SU-DHL-6 (cell line): ENCODE measurements at regions not wholly inside any gene's neighbourhood (a gene's known extent, or its start where the extent isn't known, plus 50 kb on each side); places are given as distances from the start of the nearest gene placed in this dataset.

Experiments
- H2AFZ ChIP-seq: fragments of 200-600 bp; sonication (generic); 2 replicates; pipeline ENCODE4 v1.6.1; 2014; ENCODE audit warnings: low read depth, mild to moderate bottlenecking, moderate library complexity, mixed read lengths, antibody characterized with exemption, low read length; ENCODE audit not compliant: severe bottlenecking
- H3F3A ChIP-seq: fragments of 200-600 bp; shearing (Covaris generic); 2 replicates; pipeline ENCODE4 v1.6.0; 2016; ENCODE audit warnings: antibody characterized with exemption, mild to moderate bottlenecking; ENCODE audit not compliant: insufficient read depth
- H3K27ac ChIP-seq: fragments of 200-600 bp; sonication (generic); 2 replicates; pipeline ENCODE4 v1.5.1; 2016; ENCODE audit warnings: low read depth, mild to moderate bottlenecking, low read length, moderate library complexity, mixed read lengths
- H3K27me3 ChIP-seq: fragments of 200-600 bp; sonication (generic), shearing (Covaris generic); 2 replicates; pipeline ENCODE4 v1.6.0; 2014; ENCODE audit warnings: mild to moderate bottlenecking, low read length
- H3K36me3 ChIP-seq: fragments of 200-600 bp; sonication (generic); 2 replicates; pipeline ENCODE4 v1.6.1; 2014; ENCODE audit warnings: mild to moderate bottlenecking, low read length, mixed read lengths
- H3K4me2 ChIP-seq: fragments of 300-600, 200-600 bp; shearing (Covaris generic), sonication (generic); 2 replicates; pipeline ENCODE4 v1.6.0; 2014; ENCODE audit warnings: low read length, low read depth, mild to moderate bottlenecking; ENCODE audit not compliant: poor library complexity, severe bottlenecking
- H3K4me3 ChIP-seq: fragments of 200-600 bp; sonication (generic); 2 replicates; pipeline ENCODE4 v1.5.1; 2014; ENCODE audit warnings: antibody characterized with exemption, low read length, mild to moderate bottlenecking, mixed read lengths; ENCODE audit not compliant: insufficient read depth, poor library complexity, severe bottlenecking
- H3K79me2 ChIP-seq: fragments of 200-600 bp; sonication (generic); 2 replicates; pipeline ENCODE4 v1.6.1; 2014; ENCODE audit warnings: mild to moderate bottlenecking, low read length, moderate library complexity; ENCODE audit not compliant: insufficient read depth
- H3K9ac ChIP-seq: fragments of 200-600 bp; sonication (generic); 2 replicates; pipeline ENCODE4 v1.7.0; 2014; ENCODE audit warnings: mild to moderate bottlenecking, low read length
- H3K9me2 ChIP-seq: fragments of 200-600 bp; sonication (generic); replicated peaks from 2 replicates; pipeline ENCODE4 v1.6.1; 2014; ENCODE audit warnings: low read length; ENCODE audit not compliant: insufficient read depth
- H3K9me3 ChIP-seq: fragments of 200-600 bp; sonication (generic); 2 replicates; pipeline ENCODE4 v1.6.1; 2014; ENCODE audit warnings: low read length, mixed read lengths; ENCODE audit not compliant: insufficient read depth
- H4K20me1 ChIP-seq: fragments of 200-600 bp; sonication (generic); 2 replicates; pipeline ENCODE4 v1.6.1; 2014; ENCODE audit warnings: low read depth, mild to moderate bottlenecking, antibody characterized with exemption, low read length, moderate library complexity, mixed read lengths
- CTCF ChIP-seq: fragments of 200-600 bp; sonication (generic); IDR thresholded peaks from one replicate; pipeline ENCODE4 v1.5.1; 2017; ENCODE audit warnings: antibody characterized with exemption, mild to moderate bottlenecking, low read length, moderate library complexity; ENCODE audit not compliant: insufficient read depth, poor library complexity, severe bottlenecking
- EZH2phosphoT487 ChIP-seq: fragments of 200-600 bp; sonication (generic), shearing (Covaris generic); conservative IDR thresholded peaks from 2 replicates; pipeline ENCODE4 v1.6.1; 2018; ENCODE audit warnings: mild to moderate bottlenecking, antibody characterized with exemption, low read length, moderate library complexity, mixed read lengths

- Histone ChIP-seq H3K9me3 (no peaks in the 10 kb centered on the region), H2AFZ (no peak overlapping the region), H3K4me2 (no peak overlapping the region), H3F3A (no peaks in the 10 kb centered on the region), H3K27me3 (no peaks in the 10 kb centered on the region), H3K27ac (no peak overlapping the region), H3K9me2 (no peaks in the 10 kb centered on the region), H3K4me3 (no peak overlapping the region), H3K9ac (no peak overlapping the region), H3K79me2 (no peaks in the 10 kb centered on the region), H4K20me1 (no peaks in the 10 kb centered on the region), H3K36me3 (no peaks in the 10 kb centered on the region)
- no peak for TF ChIP-seq CTCF
- TF ChIP-seq EZH2phosphoT487: no peak
These were observed 240.8 kb upstream of the TMEM161B start for GRCh38 chr5:88509403-88509802.

GRCh38 chr5:88507261-88507660, 238.6 kb upstream of the TMEM161B start:
- Histone ChIP-seq H3K4me2 (no peak overlapping the region), H2AFZ (no peak overlapping the region), H4K20me1 (no peaks in the 10 kb centered on the region), H3F3A (no peaks in the 10 kb centered on the region), H3K27me3 (no peaks in the 10 kb centered on the region), H3K9me3 (no peaks in the 10 kb centered on the region), H3K36me3 (no peaks in the 10 kb centered on the region), H3K9ac (no peak overlapping the region), H3K4me3 (no peak overlapping the region), H3K79me2 (no peaks in the 10 kb centered on the region), H3K27ac (no peak overlapping the region), H3K9me2 (no peaks in the 10 kb centered on the region)
- TF ChIP-seq CTCF (no peak), EZH2phosphoT487 (no peak)

- H3F3A ChIP-seq: no peaks in the 10 kb centered on the region
- TF ChIP-seq EZH2phosphoT487 (no peak), CTCF (no peak)
- H2AFZ ChIP-seq: peak overlapping the region; percentile 62
- H3K4me2 ChIP-seq: peak overlapping the region; percentile 55
- H3K9me3 ChIP-seq: no peaks in the 10 kb centered on the region
- no peaks in the 10 kb centered on the region for H4K20me1 ChIP-seq
- no peaks in the 10 kb centered on the region for H3K9me2 ChIP-seq
- H3K36me3 ChIP-seq: no peaks in the 10 kb centered on the region
- H3K27ac ChIP-seq: no peak overlapping the region
- no peak overlapping the region for H3K4me3 ChIP-seq
- H3K27me3 ChIP-seq: no peaks in the 10 kb centered on the region
- H3K9ac ChIP-seq: no peak overlapping the region
- H3K79me2 ChIP-seq: no peaks in the 10 kb centered on the region
These were observed 234.8 kb upstream of the TMEM161B start for GRCh38 chr5:88503406-88503805.

GRCh38 chr5:88503041-88503345, 234.3 kb upstream of the TMEM161B start:
- no peaks in the 10 kb centered on the region for H3K9me2 ChIP-seq

More at GRCh38 chr5:88503041-88503345, 234.3 kb upstream of the TMEM161B start:
- Histone ChIP-seq H3K27ac (no peak overlapping the region), H3K36me3 (no peaks in the 10 kb centered on the region), H3K9ac (0 out of 2 replicates have a peak overlapping the region, but pooled peaks have one; percentile 13), H3K9me3 (no peaks in the 10 kb centered on the region), H4K20me1 (no peaks in the 10 kb centered on the region), H3K4me2 (peak overlapping the region; percentile 55), H3K79me2 (no peaks in the 10 kb centered on the region), H3K4me3 (no peak overlapping the region), H2AFZ (peak overlapping the region; percentile 62), H3K27me3 (no peaks in the 10 kb centered on the region), H3F3A (no peaks in the 10 kb centered on the region)
- TF ChIP-seq CTCF: no peak
